GM12892 (cell line): ENCODE measurements at regions not wholly inside any gene's neighbourhood (a gene's known extent, or its start where the extent isn't known, plus 50 kb on each side); places are given as distances from the start of the nearest gene placed in this dataset.

ENCODE experiments used
- POLR2A ChIP-seq: IDR thresholded peaks from 2 replicates; pipeline ENCODE4 v1.6.1; 2011; ENCODE audit warnings: low read depth, low read length, control low read depth
- TAF1 ChIP-seq: IDR thresholded peaks from 2 replicates; pipeline ENCODE4 v1.6.1; 2011; ENCODE audit warnings: low read depth, mild to moderate bottlenecking, control low read depth, low read length, borderline replicate concordance

GRCh38 chr4:66475596-66475995, 805.3 kb upstream of the EPHA5 start:
- TF ChIP-seq POLR2A (no peak), TAF1 (no peak)
